ENCODE measurements at regions not wholly inside any gene's neighbourhood (a gene's known extent, or its start where the extent isn't known, plus 50 kb on each side); places are given as distances from the start of the nearest gene placed in this dataset.

DNA sequence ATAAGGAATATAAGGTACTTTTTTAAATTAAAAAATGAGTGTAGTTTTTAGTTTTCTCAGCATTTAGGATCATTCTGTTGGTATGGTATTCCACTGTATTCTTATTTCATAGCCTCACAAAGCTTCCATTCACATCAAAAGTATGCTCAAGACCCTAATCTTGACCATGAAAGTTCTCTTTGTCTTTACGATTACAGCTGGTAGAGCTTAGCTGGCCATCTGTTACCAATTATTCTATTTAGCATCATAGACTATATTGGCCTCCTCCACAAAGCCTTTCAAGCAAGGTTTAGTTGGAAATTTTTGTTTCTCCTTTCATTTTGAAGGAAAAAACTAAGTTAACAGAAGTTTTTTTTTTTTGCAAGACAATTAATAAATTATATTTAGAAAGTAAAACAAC, 245.1 kb downstream of the KCTD12 start:
- no peak overlapping the region for H2AFZ ChIP-seq (ENCODE audit: low read depth, low read length)
- H3K36me3 ChIP-seq (ENCODE audit: control insufficient read depth in 2 of 2, extremely low read depth in 1 of 2, insufficient read depth in 2 of 2, low read length in 2 of 2): no peaks in the 10 kb centered on the region
- no peaks in the 10 kb centered on the region for H4K20me1 ChIP-seq (replicated peaks; ENCODE audit: control insufficient read depth, extremely low read depth, insufficient read depth, low read length)
- FAIRE-seq: no peak
- no peaks in the 10 kb centered on the region for H3K9me3 ChIP-seq (replicated peaks; ENCODE audit: control insufficient read depth, insufficient read depth, low read length)
- no peaks in the 10 kb centered on the region for H3K9me1 ChIP-seq (replicated peaks; ENCODE audit: control insufficient read depth, extremely low read depth, insufficient read depth, low read length)
- dilution Hi-C loops (cut with MboI; ENCODE audit: extremely low pct_ligation_motif_present, low sequenced_read_pairs): no loop called here
- POLR2A ChIA-PET: no interaction called here
- CTCF ChIA-PET: interaction anchor here (0.6 kb wide), 1 partner anchor 84 kb away, joined by 3 read pairs; no protein-coding TSS in a partner anchor
- intact Hi-C loops (cut with micrococcal nuclease): no loop called here
- no peak overlapping the region for H3K4me2 ChIP-seq (ENCODE audit: insufficient read depth, low read length)
- no peak for DNase-seq (ENCODE audit: low read depth, low spot score)
- no peaks in the 10 kb centered on the region for H3K27me3 ChIP-seq (ENCODE audit: control insufficient read depth in 2 of 2, insufficient read depth in 2 of 2, low read length in 2 of 2)
- no peak overlapping the region for H3K27ac ChIP-seq (ENCODE audit: insufficient read depth, low read depth, low read length)
- peaks cover 6% of the 10 kb centered on the region for H3K4me1 ChIP-seq (ENCODE audit: control insufficient read depth, extremely low read depth, insufficient read depth, low read length)
- no TSS peak for BruUV-seq (replicated peaks)
- H3K79me2 ChIP-seq (ENCODE audit: control insufficient read depth, insufficient read depth, low read length): no peaks in the 10 kb centered on the region
- no peak overlapping the region for H3K9ac ChIP-seq (replicated peaks; ENCODE audit: extremely low read depth, insufficient read depth, low read length)
- H3K4me3 ChIP-seq (replicated peaks in 1 of 3; ENCODE audit: insufficient read depth in 1 of 3, low read depth in 1 of 3, low read length in 3 of 3): no peak overlapping the region
- no peak for TF ChIP-seq EZH2 (IDR thresholded peaks at IDR 0.05; ENCODE audit: borderline replicate concordance, low read depth, low read length, severe bottlenecking)
- TF ChIP-seq, protein P1, sequence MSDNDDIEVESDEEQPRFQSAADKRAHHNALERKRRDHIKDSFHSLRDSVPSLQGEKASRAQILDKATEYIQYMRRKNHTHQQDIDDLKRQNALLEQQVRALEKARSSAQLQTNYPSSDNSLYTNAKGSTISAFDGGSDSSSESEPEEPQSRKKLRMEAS (IDR thresholded peaks at IDR 0.05; ENCODE audit: insufficient read depth, insufficient read length): no peak
- no peak for TF ChIP-seq MYC (IDR thresholded peaks at IDR 0.05; ENCODE audit: low read depth, low read length)
- no peak for TF ChIP-seq POLR2A (IDR thresholded peaks at IDR 0.05; ENCODE audit: low read depth, low read length)
- TF ChIP-seq, protein P2, sequence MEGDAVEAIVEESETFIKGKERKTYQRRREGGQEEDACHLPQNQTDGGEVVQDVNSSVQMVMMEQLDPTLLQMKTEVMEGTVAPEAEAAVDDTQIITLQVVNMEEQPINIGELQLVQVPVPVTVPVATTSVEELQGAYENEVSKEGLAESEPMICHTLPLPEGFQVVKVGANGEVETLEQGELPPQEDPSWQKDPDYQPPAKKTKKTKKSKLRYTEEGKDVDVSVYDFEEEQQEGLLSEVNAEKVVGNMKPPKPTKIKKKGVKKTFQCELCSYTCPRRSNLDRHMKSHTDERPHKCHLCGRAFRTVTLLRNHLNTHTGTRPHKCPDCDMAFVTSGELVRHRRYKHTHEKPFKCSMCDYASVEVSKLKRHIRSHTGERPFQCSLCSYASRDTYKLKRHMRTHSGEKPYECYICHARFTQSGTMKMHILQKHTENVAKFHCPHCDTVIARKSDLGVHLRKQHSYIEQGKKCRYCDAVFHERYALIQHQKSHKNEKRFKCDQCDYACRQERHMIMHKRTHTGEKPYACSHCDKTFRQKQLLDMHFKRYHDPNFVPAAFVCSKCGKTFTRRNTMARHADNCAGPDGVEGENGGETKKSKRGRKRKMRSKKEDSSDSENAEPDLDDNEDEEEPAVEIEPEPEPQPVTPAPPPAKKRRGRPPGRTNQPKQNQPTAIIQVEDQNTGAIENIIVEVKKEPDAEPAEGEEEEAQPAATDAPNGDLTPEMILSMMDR (IDR thresholded peaks at IDR 0.05; ENCODE audit: extremely low read depth in 1 of 2, insufficient read depth in 1 of 2, low read depth in 1 of 2, low read length in 2 of 2): no peak
- no peak for TF ChIP-seq FOS (IDR thresholded peaks at IDR 0.05; ENCODE audit: borderline replicate concordance, insufficient read depth, low read length)
- TF ChIP-seq GATA2 (IDR thresholded peaks at IDR 0.05; ENCODE audit: insufficient read depth, insufficient read length, low read depth, low read length): no peak

All from endothelial cell of umbilical vein (primary cell).